Mesendoderm (in vitro differentiated cells): ENCODE measurements at regions not wholly inside any gene's neighbourhood (a gene's known extent, or its start where the extent isn't known, plus 50 kb on each side); places are given as distances from the start of the nearest gene placed in this dataset.
"Not testable (repeated sequence)": the region's sequence is repeated elsewhere in the genome, so short reads cannot be mapped to it uniquely, and the experiment has no call there.

Experiments
- DNase-seq: peaks from one replicate; pipeline ENCODE4 v3.0.0; 2013
- H2AK5ac ChIP-seq: 2 replicates; pipeline ENCODE4 v1.6.1; 2013; ENCODE audit warnings: low read length, inconsistent platforms
- H2BK120ac ChIP-seq: 2 replicates; pipeline ENCODE4 v1.6.1; 2013; ENCODE audit warnings: low read depth, mild to moderate bottlenecking, low read length, moderate library complexity, mixed read lengths
- H2BK15ac ChIP-seq: replicated peaks from 2 replicates; pipeline ENCODE4 v1.6.1; 2013; ENCODE audit warnings: low read depth, mild to moderate bottlenecking, moderate library complexity
- H2BK5ac ChIP-seq: 2 replicates; pipeline ENCODE4 v1.6.1; 2013; ENCODE audit warnings: low read length, inconsistent platforms
- H3K18ac ChIP-seq: 2 replicates; pipeline ENCODE4 v1.6.1; 2013; ENCODE audit warnings: mild to moderate bottlenecking, low read length, mixed read lengths
- H3K23ac ChIP-seq: one replicate; pipeline ENCODE4 v1.6.1; 2013; ENCODE audit warnings: low read length
- H3K27ac ChIP-seq: 2 replicates; pipeline ENCODE4 v1.5.1; 2013; ENCODE audit warnings: low read depth, mild to moderate bottlenecking, inconsistent platforms, low read length, moderate library complexity
- H3K27me3 ChIP-seq: 2 replicates; pipeline ENCODE4 v1.6.1; 2013; ENCODE audit warnings: low read length, control low read depth, mild to moderate bottlenecking, inconsistent platforms; ENCODE audit not compliant: insufficient read depth, poor library complexity
- H3K36me3 ChIP-seq: 2 replicates; pipeline ENCODE4 v1.6.1; 2013; ENCODE audit warnings: low read length, inconsistent platforms; ENCODE audit not compliant: control insufficient read depth, insufficient read depth
- H3K4ac ChIP-seq: one replicate; pipeline ENCODE4 v1.6.1; 2013; ENCODE audit warnings: low read depth, mild to moderate bottlenecking, low read length, moderate library complexity
- H3K4me1 ChIP-seq: 2 replicates; pipeline ENCODE4 v1.6.1; 2013; ENCODE audit warnings: low read depth, low read length, inconsistent platforms; ENCODE audit not compliant: control insufficient read depth
- H3K4me2 ChIP-seq: 2 replicates; pipeline ENCODE4 v1.6.1; 2013; ENCODE audit warnings: low read length
- H3K4me3 ChIP-seq: 2 replicates; pipeline ENCODE4 v1.5.1; 2013; ENCODE audit warnings: mild to moderate bottlenecking, low read length
- H3K56ac ChIP-seq: one replicate; pipeline ENCODE4 v1.6.1; 2013; ENCODE audit warnings: low read length
- H3K79me1 ChIP-seq: 2 replicates; pipeline ENCODE4 v1.6.1; 2013; ENCODE audit warnings: low read length, inconsistent platforms
- H3K79me2 ChIP-seq: 2 replicates; pipeline ENCODE4 v1.6.1; 2013; ENCODE audit warnings: mild to moderate bottlenecking, low read length; ENCODE audit not compliant: control insufficient read depth, insufficient read depth
- H3K9ac ChIP-seq: 2 replicates; pipeline ENCODE4 v1.6.1; 2013; ENCODE audit warnings: low read length, inconsistent platforms
- H4K5ac ChIP-seq: one replicate; pipeline ENCODE4 v1.6.1; 2013; ENCODE audit warnings: low read length
- H4K8ac ChIP-seq: one replicate; pipeline ENCODE4 v1.6.1; 2013; ENCODE audit warnings: low read depth, mild to moderate bottlenecking, control low read depth, low read length, moderate library complexity
- WGBS: extraction: QIAGEN DNeasy Blood & Tissue Kit; methylation state at CpG from one replicate; pipeline ENCODE4 v1.1.7; 2013; ENCODE audit warnings: low lambda C conversion rate, missing lambda C conversion rate; ENCODE audit not compliant: insufficient coverage; ENCODE audit errors: extremely low coverage; 5-methylcytosine and 5-hydroxymethylcytosine counted together

- not testable (repeated sequence) for DNase-seq, H3K4me2 ChIP-seq, H2AK5ac ChIP-seq, H3K23ac ChIP-seq, H3K56ac ChIP-seq, H3K79me2 ChIP-seq, H4K8ac ChIP-seq, H3K79me1 ChIP-seq, H4K5ac ChIP-seq, H3K4me3 ChIP-seq, H3K4ac ChIP-seq, H3K27ac ChIP-seq, H2BK15ac ChIP-seq, H3K9ac ChIP-seq, H2BK5ac ChIP-seq, H2BK120ac ChIP-seq, H3K18ac ChIP-seq, H3K4me1 ChIP-seq, H3K27me3 ChIP-seq, H3K36me3 ChIP-seq
- no CpG with 5 or more reads among the region's 3 CpGs for WGBS
These were observed 117.0 kb downstream of the TTC6 start for GRCh38 chr14:37712476-37712860.

DNA sequence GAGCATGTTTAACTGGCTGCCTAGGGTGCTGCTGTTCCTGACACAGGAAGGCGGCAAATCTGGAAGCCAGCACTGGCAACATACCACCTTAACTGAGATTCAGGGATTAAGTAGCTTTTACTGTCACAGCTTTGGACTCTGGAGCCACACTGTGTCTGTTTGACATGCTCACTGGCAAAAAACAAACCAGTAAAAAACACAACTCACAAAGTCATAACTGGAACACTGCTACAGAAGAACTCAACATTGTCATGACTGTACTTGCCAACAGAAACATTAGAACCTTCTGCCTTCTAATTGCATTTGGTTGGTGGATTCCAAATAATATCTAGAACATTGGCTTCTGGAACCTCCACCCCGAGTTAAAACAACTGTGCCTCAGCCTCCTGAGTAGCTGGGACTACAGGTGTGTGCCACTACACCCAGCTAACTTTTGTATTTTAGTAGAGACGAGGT is 117.6 kb downstream of the TTC6 start:
- Histone ChIP-seq H2AK5ac (no peak overlapping the region), H3K4ac (no peak overlapping the region), H3K18ac (no peak overlapping the region), H4K8ac (no peak overlapping the region), H2BK5ac (no peak overlapping the region), H3K79me1 (no peaks in the 10 kb centered on the region), H3K79me2 (no peaks in the 10 kb centered on the region), H3K36me3 (no peaks in the 10 kb centered on the region), H3K4me2 (no peak overlapping the region), H3K27ac (no peak overlapping the region), H3K23ac (no peak overlapping the region), H3K27me3 (no peaks in the 10 kb centered on the region), H3K4me3 (no peak overlapping the region), H3K56ac (no peak overlapping the region), H3K9ac (no peak overlapping the region), H2BK15ac (no peak overlapping the region), H2BK120ac (no peak overlapping the region), H4K5ac (no peak overlapping the region), H3K4me1 (no peaks in the 10 kb centered on the region)
- no CpG with 5 or more reads among the region's 3 CpGs for WGBS
- DNase-seq, result no peak

GRCh38 chr14:37720131-37720530 is 124.7 kb downstream of the TTC6 start:
- no CpG with 5 or more reads among the region's 1 CpG for WGBS
- H3K56ac ChIP-seq, result no peak overlapping the region
- no peak overlapping the region for H3K23ac ChIP-seq
- no peak overlapping the region for H2BK5ac ChIP-seq
- H2BK120ac ChIP-seq, result no peak overlapping the region
- no peak overlapping the region for H3K27ac ChIP-seq
- no peaks in the 10 kb centered on the region for H3K79me1 ChIP-seq
- H3K4me2 ChIP-seq, result no peak overlapping the region
- no peak overlapping the region for H4K8ac ChIP-seq
- H3K36me3 ChIP-seq, result no peaks in the 10 kb centered on the region
- no peak overlapping the region for H2BK15ac ChIP-seq
- no peak overlapping the region for H4K5ac ChIP-seq
- H3K4ac ChIP-seq, result no peak overlapping the region
- H3K4me1 ChIP-seq, result no peaks in the 10 kb centered on the region
- no peak overlapping the region for H2AK5ac ChIP-seq
- H3K79me2 ChIP-seq, result no peaks in the 10 kb centered on the region
- no peak overlapping the region for H3K18ac ChIP-seq
- no peak overlapping the region for H3K4me3 ChIP-seq
- DNase-seq, result no peak
- no peak overlapping the region for H3K9ac ChIP-seq
- H3K27me3 ChIP-seq, result no peaks in the 10 kb centered on the region

DNA sequence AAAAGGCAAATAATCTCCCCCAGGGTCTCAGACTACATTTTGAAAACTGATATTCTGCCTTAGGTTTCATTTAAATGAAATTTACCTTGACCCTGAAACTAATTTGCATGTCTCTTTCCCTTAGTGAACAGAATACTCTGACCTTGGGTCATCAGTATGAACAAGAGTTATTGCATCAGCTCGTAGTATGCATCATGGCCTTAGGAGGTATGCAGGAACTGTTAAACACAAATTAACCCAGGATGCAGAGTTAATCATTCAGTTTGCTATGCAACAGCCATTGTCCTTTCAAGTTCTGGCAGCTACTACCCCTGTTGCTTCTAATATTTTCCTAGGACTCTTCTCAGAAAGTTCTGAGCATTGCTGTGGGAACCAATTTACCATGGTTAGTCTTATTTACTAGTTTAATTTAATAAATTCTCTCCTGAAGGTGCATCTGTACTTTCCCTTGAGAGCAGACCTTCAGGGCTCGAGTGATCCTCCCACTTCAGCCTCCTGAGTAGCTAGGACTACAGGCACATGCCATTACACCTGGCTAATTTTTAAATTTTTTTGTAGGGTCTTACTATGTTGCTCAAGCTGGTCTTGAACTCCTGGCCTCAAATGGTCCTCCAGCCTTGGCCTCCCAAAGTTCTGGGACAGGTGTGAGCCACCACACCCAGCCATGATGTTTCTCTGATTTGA is 126.7 kb downstream of the TTC6 start:
- H3K56ac ChIP-seq, result no peak overlapping the region
- H3K27me3 ChIP-seq, result no peaks in the 10 kb centered on the region
- no peak overlapping the region for H3K4ac ChIP-seq
- H3K4me2 ChIP-seq, result no peak overlapping the region
- H2BK15ac ChIP-seq, result no peak overlapping the region
- no peak overlapping the region for H3K23ac ChIP-seq
- H3K27ac ChIP-seq, result no peak overlapping the region
- H4K8ac ChIP-seq, result no peak overlapping the region
- no peak overlapping the region for H3K4me3 ChIP-seq
- peak; percentile 39 for DNase-seq
- H3K18ac ChIP-seq, result no peak overlapping the region
- H3K4me1 ChIP-seq, result no peaks in the 10 kb centered on the region
- H3K36me3 ChIP-seq, result no peaks in the 10 kb centered on the region
- no peaks in the 10 kb centered on the region for H3K79me1 ChIP-seq
- no peak overlapping the region for H2BK5ac ChIP-seq
- H4K5ac ChIP-seq, result no peak overlapping the region
- H2BK120ac ChIP-seq, result no peak overlapping the region
- no peak overlapping the region for H3K9ac ChIP-seq
- WGBS, result no CpG with 5 or more reads among the region's 2 CpGs
- H3K79me2 ChIP-seq, result no peaks in the 10 kb centered on the region
- H2AK5ac ChIP-seq, result no peak overlapping the region

GRCh38 chr14:37723515-37723914 is 128.1 kb downstream of the TTC6 start:
- Histone ChIP-seq H3K27me3 (no peaks in the 10 kb centered on the region), H2BK15ac (no peak overlapping the region), H2AK5ac (no peak overlapping the region), H3K9ac (no peak overlapping the region), H3K4me3 (no peak overlapping the region), H3K18ac (no peak overlapping the region), H2BK120ac (no peak overlapping the region), H3K79me2 (no peaks in the 10 kb centered on the region), H3K4me1 (no peaks in the 10 kb centered on the region), H4K8ac (no peak overlapping the region), H2BK5ac (no peak overlapping the region), H3K4ac (no peak overlapping the region), H3K4me2 (no peak overlapping the region), H3K56ac (no peak overlapping the region), H3K23ac (no peak overlapping the region), H3K79me1 (no peaks in the 10 kb centered on the region), H3K27ac (no peak overlapping the region), H4K5ac (no peak overlapping the region), H3K36me3 (no peaks in the 10 kb centered on the region)
- WGBS, result no CpG with 5 or more reads among the region's 4 CpGs
- no peak for DNase-seq

- DNase-seq, result no peak
- H2BK120ac ChIP-seq, result no peak overlapping the region
- H3K4me1 ChIP-seq, result no peaks in the 10 kb centered on the region
- H3K79me2 ChIP-seq, result no peaks in the 10 kb centered on the region
- no peak overlapping the region for H3K9ac ChIP-seq
- no peak overlapping the region for H3K4me2 ChIP-seq
- no peaks in the 10 kb centered on the region for H3K36me3 ChIP-seq
- no peaks in the 10 kb centered on the region for H3K27me3 ChIP-seq
- no peak overlapping the region for H3K27ac ChIP-seq
- H2AK5ac ChIP-seq, result no peak overlapping the region
- no peak overlapping the region for H4K5ac ChIP-seq
- no peak overlapping the region for H2BK5ac ChIP-seq
- H2BK15ac ChIP-seq, result no peak overlapping the region
- H3K4me3 ChIP-seq, result no peak overlapping the region
- H3K79me1 ChIP-seq, result no peaks in the 10 kb centered on the region
- no peak overlapping the region for H3K18ac ChIP-seq
- no peak overlapping the region for H4K8ac ChIP-seq
- no peak overlapping the region for H3K23ac ChIP-seq
- no peak overlapping the region for H3K4ac ChIP-seq
- H3K56ac ChIP-seq, result no peak overlapping the region
These were observed 131.3 kb downstream of the TTC6 start for GRCh38 chr14:37726708-37727107.
